ENCODE measurements at regions not wholly inside any gene's neighbourhood (a gene's known extent, or its start where the extent isn't known, plus 50 kb on each side); places are given as distances from the start of the nearest gene placed in this dataset.

DNA sequence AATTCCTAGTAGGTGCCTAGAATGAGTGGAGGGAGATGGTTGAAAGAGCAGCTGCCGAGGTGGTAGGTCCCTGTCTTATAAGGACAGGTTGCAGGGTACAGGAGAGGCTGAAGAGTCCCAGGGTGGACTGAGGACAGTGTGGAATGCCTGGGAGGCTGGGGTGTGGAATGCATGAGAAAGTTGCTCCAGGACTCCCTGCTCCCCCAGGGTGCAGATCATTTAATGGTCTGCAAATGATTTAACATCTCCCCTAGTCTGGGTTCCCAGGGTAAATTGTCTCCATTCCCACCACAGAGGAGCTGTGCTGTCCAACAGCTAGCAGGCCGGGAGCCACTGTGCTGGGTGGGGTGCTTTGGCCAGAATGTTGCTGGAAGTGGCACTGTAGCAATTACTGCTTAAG, 76.0 kb downstream of the CD83 start:
- TF ChIP-seq, protein P1, sequence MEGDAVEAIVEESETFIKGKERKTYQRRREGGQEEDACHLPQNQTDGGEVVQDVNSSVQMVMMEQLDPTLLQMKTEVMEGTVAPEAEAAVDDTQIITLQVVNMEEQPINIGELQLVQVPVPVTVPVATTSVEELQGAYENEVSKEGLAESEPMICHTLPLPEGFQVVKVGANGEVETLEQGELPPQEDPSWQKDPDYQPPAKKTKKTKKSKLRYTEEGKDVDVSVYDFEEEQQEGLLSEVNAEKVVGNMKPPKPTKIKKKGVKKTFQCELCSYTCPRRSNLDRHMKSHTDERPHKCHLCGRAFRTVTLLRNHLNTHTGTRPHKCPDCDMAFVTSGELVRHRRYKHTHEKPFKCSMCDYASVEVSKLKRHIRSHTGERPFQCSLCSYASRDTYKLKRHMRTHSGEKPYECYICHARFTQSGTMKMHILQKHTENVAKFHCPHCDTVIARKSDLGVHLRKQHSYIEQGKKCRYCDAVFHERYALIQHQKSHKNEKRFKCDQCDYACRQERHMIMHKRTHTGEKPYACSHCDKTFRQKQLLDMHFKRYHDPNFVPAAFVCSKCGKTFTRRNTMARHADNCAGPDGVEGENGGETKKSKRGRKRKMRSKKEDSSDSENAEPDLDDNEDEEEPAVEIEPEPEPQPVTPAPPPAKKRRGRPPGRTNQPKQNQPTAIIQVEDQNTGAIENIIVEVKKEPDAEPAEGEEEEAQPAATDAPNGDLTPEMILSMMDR (conservative IDR thresholded peaks at IDR 0.05 in 1 of 2, IDR thresholded peaks at IDR 0.05 in 1 of 2; ENCODE audit: low read depth in 1 of 2, low read length in 2 of 2) = no peak
- TF ChIP-seq EZH2 (IDR thresholded peaks at IDR 0.05; ENCODE audit: low read length, missing control alignments) = no peak
